Parathyroid adenoma (tissue), 2 donors: ENCODE measurements at regions not wholly inside any gene's neighbourhood (a gene's known extent, or its start where the extent isn't known, plus 50 kb on each side); places are given as distances from the start of the nearest gene placed in this dataset.

Experiments used
- H2AFZ ChIP-seq: fragments of 300-600 bp; sonication (generic); one replicate; pipeline ENCODE4 v1.7.0; 2017; ENCODE audit warnings: antibody characterized with exemption, mild to moderate bottlenecking
- H3K27ac ChIP-seq: fragments of 300-600 bp; sonication (generic); one replicate; pipeline ENCODE4 v1.7.0; 2017
- H3K27me3 ChIP-seq: fragments of 300-600 bp; sonication (generic); one replicate; pipeline ENCODE4 v1.7.0; 2017; ENCODE audit warnings: low read length; ENCODE audit not compliant: control insufficient read depth, insufficient read depth
- H3K36me3 ChIP-seq: fragments of 300-600 bp; sonication (generic); one replicate; pipeline ENCODE4 v1.7.0; 2017; ENCODE audit warnings: low read length; ENCODE audit not compliant: control insufficient read depth, insufficient read depth
- H3K4me1 ChIP-seq: fragments of 300-600 bp; sonication (generic); one replicate; pipeline ENCODE4 v1.7.0; 2017; ENCODE audit warnings: control low read depth
- H3K4me2 ChIP-seq: fragments of 300-600 bp; sonication (generic); one replicate; pipeline ENCODE4 v1.7.0; 2017; ENCODE audit warnings: low read length
- H3K4me3 ChIP-seq: fragments of 300-600 bp; sonication (generic); one replicate; pipeline ENCODE4 v1.7.0; 2017; ENCODE audit warnings: low read depth, low read length
- H3K79me2 ChIP-seq: fragments of 300-600 bp; sonication (generic); one replicate; pipeline ENCODE4 v1.7.0; 2017; ENCODE audit warnings: control low read depth
- H3K9ac ChIP-seq: fragments of 300-600 bp; sonication (generic); one replicate; pipeline ENCODE4 v1.7.0; 2017; ENCODE audit warnings: mild to moderate bottlenecking
- H3K9me3 ChIP-seq: fragments of 300-600 bp; sonication (generic); one replicate; pipeline ENCODE4 v1.7.0; 2017; ENCODE audit warnings: low read length; ENCODE audit not compliant: control insufficient read depth
- CTCF ChIP-seq: fragments of 300-600 bp; sonication (generic); IDR thresholded peaks from one replicate; pipeline ENCODE4 v1.7.0; 2017; ENCODE audit warnings: antibody characterized with exemption, mild to moderate bottlenecking
- donor health status: primary hyperparathyroidism.

GRCh38 chr3:459311-459670 lies 262.7 kb downstream of the CHL1 start:
- Histone ChIP-seq H3K27ac (no peak overlapping the region), H3K4me3 (no peak overlapping the region), H3K9me3 (no peaks in the 10 kb centered on the region), H3K27me3 (no peaks in the 10 kb centered on the region), H3K4me1 (no peaks in the 10 kb centered on the region), H2AFZ (no peak overlapping the region), H3K79me2 (no peaks in the 10 kb centered on the region), H3K4me2 (no peak overlapping the region), H3K9ac (no peak overlapping the region), H3K36me3 (no peaks in the 10 kb centered on the region)
- no peak for TF ChIP-seq CTCF

- no peak for TF ChIP-seq CTCF
- Histone ChIP-seq H3K9ac (no peak overlapping the region), H3K27ac (no peak overlapping the region), H3K27me3 (no peaks in the 10 kb centered on the region), H2AFZ (no peak overlapping the region), H3K36me3 (no peaks in the 10 kb centered on the region), H3K9me3 (no peaks in the 10 kb centered on the region), H3K4me1 (no peaks in the 10 kb centered on the region), H3K4me3 (no peak overlapping the region), H3K4me2 (no peak overlapping the region), H3K79me2 (no peaks in the 10 kb centered on the region)
Measured at GRCh38 chr3:461006-461405, 264.4 kb downstream of the CHL1 start.

- H3K4me1 ChIP-seq: no peaks in the 10 kb centered on the region
- no peak overlapping the region for H2AFZ ChIP-seq
- H3K4me3 ChIP-seq: no peak overlapping the region
- no peak overlapping the region for H3K9ac ChIP-seq
- no peaks in the 10 kb centered on the region for H3K27me3 ChIP-seq
- no peaks in the 10 kb centered on the region for H3K9me3 ChIP-seq
- H3K36me3 ChIP-seq: no peaks in the 10 kb centered on the region
- no peak for TF ChIP-seq CTCF
- no peak overlapping the region for H3K4me2 ChIP-seq
- no peaks in the 10 kb centered on the region for H3K79me2 ChIP-seq
- H3K27ac ChIP-seq: no peak overlapping the region
Measured at GRCh38 chr3:462851-463250, 266.3 kb downstream of the CHL1 start.

GRCh38 chr3:463252-464192 lies 267.0 kb downstream of the CHL1 start:
- no peaks in the 10 kb centered on the region for H3K9me3 ChIP-seq
- no peaks in the 10 kb centered on the region for H3K4me1 ChIP-seq
- no peak overlapping the region for H2AFZ ChIP-seq
- H3K4me3 ChIP-seq: no peak overlapping the region
- H3K27me3 ChIP-seq: no peaks in the 10 kb centered on the region
- TF ChIP-seq CTCF: no peak
- no peak overlapping the region for H3K9ac ChIP-seq
- H3K36me3 ChIP-seq: no peaks in the 10 kb centered on the region
- no peak overlapping the region for H3K27ac ChIP-seq
- H3K79me2 ChIP-seq: no peaks in the 10 kb centered on the region
- H3K4me2 ChIP-seq: no peak overlapping the region

- Histone ChIP-seq H3K27ac (no peak overlapping the region), H3K9ac (no peak overlapping the region), H2AFZ (no peak overlapping the region), H3K36me3 (no peaks in the 10 kb centered on the region), H3K9me3 (no peaks in the 10 kb centered on the region), H3K4me3 (no peak overlapping the region), H3K4me2 (no peak overlapping the region), H3K79me2 (no peaks in the 10 kb centered on the region), H3K27me3 (no peaks in the 10 kb centered on the region), H3K4me1 (no peaks in the 10 kb centered on the region)
- TF ChIP-seq CTCF: no peak
Measured at GRCh38 chr3:464255-464654, 267.7 kb downstream of the CHL1 start.
